NT2/D1 (cell line): ENCODE measurements at regions not wholly inside any gene's neighbourhood (a gene's known extent, or its start where the extent isn't known, plus 50 kb on each side); places are given as distances from the start of the nearest gene placed in this dataset.

Experiments
- DNase-seq: peaks from one replicate; pipeline ENCODE4 v3.0.0-alpha.2; 2011; ENCODE audit warnings: low read depth, low spot score
- H3K27me3 ChIP-seq: 2 replicates; pipeline ENCODE4 v1.6.0; 2011; ENCODE audit warnings: mild to moderate bottlenecking; ENCODE audit not compliant: insufficient read length, insufficient read depth
- H3K36me3 ChIP-seq: 2 replicates; pipeline ENCODE4 v1.6.1; 2011; ENCODE audit warnings: mild to moderate bottlenecking, low read length, mixed read lengths; ENCODE audit not compliant: insufficient read depth, insufficient read length
- H3K4me1 ChIP-seq: 2 replicates; pipeline ENCODE4 v1.5.1; 2011; ENCODE audit not compliant: insufficient read depth, insufficient read length
- H3K4me3 ChIP-seq: 2 replicates; pipeline ENCODE4 v1.5.1; 2011; ENCODE audit warnings: low read depth; ENCODE audit not compliant: insufficient read length
- H3K9ac ChIP-seq: 2 replicates; pipeline ENCODE4 v1.6.0; 2011; ENCODE audit warnings: low read depth; ENCODE audit not compliant: insufficient read length
- H3K9me3 ChIP-seq: 2 replicates; pipeline ENCODE4 v1.5.1; 2011; ENCODE audit warnings: mild to moderate bottlenecking, low read length; ENCODE audit not compliant: insufficient read depth
- SUZ12 ChIP-seq: IDR thresholded peaks from 2 replicates; pipeline ENCODE4 v1.6.1; 2011; ENCODE audit not compliant: insufficient read length, insufficient read depth; ENCODE audit errors: extremely low read depth
- YY1 ChIP-seq: IDR thresholded peaks from 2 replicates; pipeline ENCODE4 v1.6.1; 2011; ENCODE audit not compliant: insufficient read length, insufficient read depth
- ZNF274 ChIP-seq: IDR thresholded peaks from 2 replicates; pipeline ENCODE4 v1.6.1; 2011; ENCODE audit warnings: mild to moderate bottlenecking, low read depth, low read length

DNA sequence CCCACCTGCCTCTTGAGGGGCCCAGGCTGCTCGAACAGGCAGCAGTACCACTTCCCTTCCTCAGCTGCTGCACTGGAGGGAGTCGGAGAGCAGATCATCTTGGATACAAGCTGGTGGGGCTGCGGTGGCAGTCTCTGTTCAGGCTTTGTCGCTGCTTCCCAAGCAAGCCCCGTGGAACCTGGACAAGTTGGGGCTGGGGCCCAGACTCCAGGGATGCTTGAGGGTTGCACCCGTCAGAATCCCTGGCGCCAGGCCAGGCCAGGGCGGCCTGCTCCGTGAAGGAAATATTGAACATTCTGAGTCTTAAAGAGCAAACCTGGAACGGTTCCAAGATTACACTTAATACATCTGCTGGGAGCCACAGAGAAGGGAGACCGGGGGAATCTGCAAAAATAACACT lies 310.1 kb upstream of the SORL1-AS1 start:
- Histone ChIP-seq H3K27me3 (no peaks in the 10 kb centered on the region), H3K9me3 (no peaks in the 10 kb centered on the region)
- no peak for TF ChIP-seq ZNF274
- no peak for TF ChIP-seq YY1
- TF ChIP-seq SUZ12: no peak

DNA sequence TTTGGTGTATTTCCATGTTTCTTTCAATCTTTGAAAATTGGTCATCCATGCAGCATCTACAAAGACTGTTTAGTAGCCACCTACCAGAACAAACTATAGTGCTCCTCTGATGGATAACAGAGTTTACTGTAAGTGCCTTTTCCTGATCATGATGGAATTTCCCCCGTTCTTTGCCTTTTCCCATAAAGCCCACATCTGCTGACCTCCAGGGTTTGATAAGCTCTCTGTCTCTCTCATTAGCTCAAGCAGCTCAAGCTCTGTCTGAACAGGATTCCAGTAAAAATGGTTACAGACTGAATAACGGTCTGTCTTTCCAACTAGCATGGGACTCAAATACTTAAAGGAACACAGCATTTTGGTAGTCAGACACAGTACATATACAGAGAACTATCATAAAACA lies 308.4 kb upstream of the SORL1-AS1 start:
- DNase-seq: no peak
- H3K9ac ChIP-seq: no peak overlapping the region
- no peak for TF ChIP-seq ZNF274
- TF ChIP-seq SUZ12: no peak
- TF ChIP-seq YY1: no peak
- H3K27me3 ChIP-seq: no peaks in the 10 kb centered on the region
- no peaks in the 10 kb centered on the region for H3K4me1 ChIP-seq
- H3K36me3 ChIP-seq: no peaks in the 10 kb centered on the region
- H3K4me3 ChIP-seq: no peak overlapping the region
- H3K9me3 ChIP-seq: no peaks in the 10 kb centered on the region

More for the DNA sequence above, 310.1 kb upstream of the SORL1-AS1 start:
- Histone ChIP-seq H3K36me3 (no peaks in the 10 kb centered on the region), H3K4me3 (no peak overlapping the region), H3K9ac (no peak overlapping the region), H3K4me1 (no peaks in the 10 kb centered on the region)
- DNase-seq: no peak

DNA sequence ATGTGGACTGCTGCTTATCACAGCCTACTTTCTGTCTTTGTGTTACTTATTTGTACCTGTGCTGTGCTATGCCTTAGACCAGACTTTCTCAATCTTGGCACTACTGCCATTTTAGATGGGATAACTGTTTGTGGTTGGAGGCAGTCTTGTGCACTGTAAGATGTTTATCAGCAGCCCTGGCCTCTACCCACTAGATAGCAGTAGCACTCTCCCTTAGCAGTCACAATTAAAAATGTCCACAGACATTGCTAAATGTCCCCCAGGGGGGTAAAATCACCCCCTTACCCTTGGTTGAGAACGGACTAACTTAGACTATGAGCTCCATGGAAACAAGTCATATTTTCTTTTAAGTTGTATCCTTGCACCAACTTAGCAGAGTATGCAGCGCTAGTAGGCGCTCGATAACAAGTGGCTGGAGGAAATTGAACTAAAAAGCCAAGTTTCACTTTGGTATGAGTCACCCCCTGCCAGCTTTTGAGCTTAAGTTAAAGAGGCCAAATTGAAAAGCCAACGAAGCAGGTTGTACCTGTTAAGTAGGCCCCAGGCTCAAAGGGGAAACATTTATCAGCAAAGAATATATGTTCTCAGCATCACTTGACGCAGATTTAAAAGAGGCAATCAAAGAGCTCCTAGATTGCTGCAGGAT lies 304.8 kb upstream of the SORL1-AS1 start:
- no peak for DNase-seq
- H3K9me3 ChIP-seq: no peaks in the 10 kb centered on the region
- no peaks in the 10 kb centered on the region for H3K27me3 ChIP-seq
- TF ChIP-seq ZNF274: no peak
- no peak for TF ChIP-seq SUZ12
- H3K36me3 ChIP-seq: no peaks in the 10 kb centered on the region
- no peak overlapping the region for H3K9ac ChIP-seq
- no peak overlapping the region for H3K4me3 ChIP-seq
- H3K4me1 ChIP-seq: no peaks in the 10 kb centered on the region

DNA sequence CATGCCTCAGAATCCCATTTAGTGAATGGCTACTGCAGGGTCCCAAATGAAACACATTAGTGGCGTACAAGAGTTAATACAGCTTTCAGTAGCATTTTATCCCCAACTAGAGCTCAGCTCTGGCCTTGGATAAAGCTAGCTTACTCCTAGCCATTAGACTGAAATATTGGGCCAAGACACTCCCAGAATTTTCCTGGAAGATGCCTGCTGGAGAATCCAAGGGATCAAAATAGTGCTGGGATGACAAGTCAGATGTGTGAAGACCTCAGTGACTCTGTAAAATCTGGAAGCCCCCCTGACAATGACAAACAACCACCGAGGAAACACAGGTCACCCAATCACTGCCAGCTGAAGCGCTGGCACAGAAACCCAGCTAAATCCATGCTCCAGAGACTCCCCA lies 303.1 kb upstream of the SORL1-AS1 start:
- Histone ChIP-seq H3K36me3 (no peaks in the 10 kb centered on the region), H3K9ac (no peak overlapping the region), H3K4me1 (no peaks in the 10 kb centered on the region), H3K9me3 (no peaks in the 10 kb centered on the region), H3K27me3 (no peaks in the 10 kb centered on the region), H3K4me3 (no peak overlapping the region)
- DNase-seq: no peak
- TF ChIP-seq SUZ12 (no peak), YY1 (no peak), ZNF274 (no peak)

DNA sequence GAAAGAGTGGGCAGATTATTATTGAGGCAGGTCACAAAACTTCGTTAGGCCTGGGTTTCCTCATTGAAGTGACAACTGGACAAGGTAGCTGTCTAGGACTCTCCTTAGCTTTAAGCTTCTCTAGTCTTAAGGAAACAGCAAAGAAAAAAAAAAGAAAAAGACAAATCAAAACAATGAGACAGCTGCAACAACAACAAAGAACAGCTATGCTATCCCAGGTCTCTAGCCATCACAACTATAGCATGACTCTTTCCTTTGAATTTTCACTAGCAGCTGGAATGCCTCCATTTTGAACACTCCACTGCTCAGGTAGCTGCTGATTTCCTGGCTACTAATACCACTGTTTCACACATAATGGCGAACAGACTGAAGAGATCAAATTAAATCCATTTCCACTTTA lies 302.4 kb upstream of the SORL1-AS1 start:
- DNase-seq: no peak
- no peaks in the 10 kb centered on the region for H3K9me3 ChIP-seq
- no peaks in the 10 kb centered on the region for H3K36me3 ChIP-seq
- H3K9ac ChIP-seq: no peak overlapping the region
- H3K27me3 ChIP-seq: no peaks in the 10 kb centered on the region
- H3K4me1 ChIP-seq: no peaks in the 10 kb centered on the region
- no peak overlapping the region for H3K4me3 ChIP-seq
- TF ChIP-seq SUZ12: no peak
- no peak for TF ChIP-seq YY1
- TF ChIP-seq ZNF274: no peak

DNA sequence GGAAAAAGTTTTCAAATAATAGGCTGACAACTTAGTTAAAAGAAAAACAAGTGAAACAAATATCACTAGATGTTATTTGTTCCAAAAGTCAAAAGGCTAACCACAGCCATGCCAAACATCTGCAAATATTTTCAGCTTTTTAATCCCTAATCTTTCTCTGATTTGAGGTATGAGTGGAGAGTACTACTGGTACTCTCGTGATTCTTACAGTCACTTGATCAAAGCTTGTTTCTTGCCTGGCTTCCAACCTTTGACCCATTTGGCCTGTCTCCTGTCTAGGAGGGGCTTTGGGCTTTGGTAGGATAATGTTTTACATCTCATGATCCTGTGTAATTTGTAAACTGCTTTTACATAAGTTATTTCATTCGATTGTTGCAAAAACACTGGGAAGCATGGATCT lies 301.8 kb upstream of the SORL1-AS1 start:
- Histone ChIP-seq H3K36me3 (no peaks in the 10 kb centered on the region), H3K27me3 (no peaks in the 10 kb centered on the region), H3K9me3 (no peaks in the 10 kb centered on the region), H3K4me1 (no peaks in the 10 kb centered on the region), H3K4me3 (no peak overlapping the region), H3K9ac (no peak overlapping the region)
- TF ChIP-seq ZNF274 (no peak), SUZ12 (no peak), YY1 (no peak)
- no peak for DNase-seq

DNA sequence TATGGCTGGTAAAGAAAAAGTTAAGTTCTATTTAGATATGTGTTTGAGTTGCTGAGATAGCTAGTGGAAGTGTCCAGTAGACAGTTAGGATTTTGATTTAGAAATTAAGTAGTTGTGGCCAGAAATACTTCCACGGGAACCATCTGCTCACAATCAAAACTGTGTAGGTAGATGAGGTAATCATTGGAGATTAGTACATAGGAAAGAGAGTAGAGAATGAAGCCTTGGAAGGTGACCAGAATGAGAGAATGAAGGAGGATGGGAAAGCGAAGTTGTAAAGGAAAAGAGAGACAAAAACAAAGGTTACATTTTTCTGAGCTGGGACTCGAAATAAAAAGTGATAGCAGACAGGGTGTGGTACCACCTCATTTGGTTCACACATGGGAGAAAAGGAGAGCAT lies 296.9 kb upstream of the SORL1-AS1 start:
- no peak overlapping the region for H3K9ac ChIP-seq
- no peak for DNase-seq
- no peaks in the 10 kb centered on the region for H3K4me1 ChIP-seq
- TF ChIP-seq ZNF274 (no peak), YY1 (no peak), SUZ12 (no peak)
- no peaks in the 10 kb centered on the region for H3K9me3 ChIP-seq
- H3K36me3 ChIP-seq: no peaks in the 10 kb centered on the region
- H3K4me3 ChIP-seq: no peak overlapping the region
- no peaks in the 10 kb centered on the region for H3K27me3 ChIP-seq

DNA sequence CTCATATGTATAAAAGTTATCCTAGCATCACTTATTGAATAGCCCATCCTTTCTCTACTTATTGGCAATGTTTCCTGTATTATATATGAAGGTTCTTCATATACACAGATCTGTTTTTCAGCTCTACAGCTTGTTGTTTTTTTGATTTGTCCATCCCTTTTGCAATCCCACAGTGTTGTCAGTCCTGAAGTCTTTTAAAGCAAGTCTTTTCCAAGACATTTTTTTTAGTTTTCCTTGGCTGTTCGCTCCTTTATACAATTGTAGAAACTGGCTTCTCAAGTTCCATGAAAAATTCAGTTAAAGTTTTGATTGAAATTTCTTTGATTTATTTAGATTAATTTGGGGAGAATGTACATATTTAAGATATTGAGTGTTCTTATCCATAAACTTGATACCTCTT lies 295.3 kb upstream of the SORL1-AS1 start:
- TF ChIP-seq YY1 (no peak), ZNF274 (no peak), SUZ12 (no peak)
- Histone ChIP-seq H3K9me3 (no peaks in the 10 kb centered on the region; the same call in 1 of the 2 replicates), H3K36me3 (no peaks in the 10 kb centered on the region), H3K4me3 (no peak overlapping the region), H3K9ac (no peak overlapping the region), H3K27me3 (no peaks in the 10 kb centered on the region), H3K4me1 (no peaks in the 10 kb centered on the region)
- no peak for DNase-seq
